Embryonic facial prominence (tissue), 1 donor: ENCODE measurements at regions not wholly inside any gene's neighbourhood (a gene's known extent, or its start where the extent isn't known, plus 50 kb on each side); places are given as distances from the start of the nearest gene placed in this dataset.

Experiments used
- DNase-seq: peaks from one replicate; pipeline ENCODE4 v3.0.0-alpha.2; 2016; ENCODE audit errors: extremely low spot score

- DNase-seq: no peak
Observed at GRCh38 chr14:89629383-89629782, 212.3 kb upstream of the FOXN3 start.

GRCh38 chr14:89628521-89628920, 211.5 kb upstream of the FOXN3 start:
- DNase-seq: no peak

GRCh38 chr14:89626233-89626806, 209.3 kb upstream of the FOXN3 start:
- no peak for DNase-seq

GRCh38 chr14:89625731-89626232, 208.7 kb upstream of the FOXN3 start:
- no peak for DNase-seq

GRCh38 chr14:89625244-89625713, 208.2 kb upstream of the FOXN3 start:
- DNase-seq: peak; percentile 63

GRCh38 chr14:89624500-89625156, 207.6 kb upstream of the FOXN3 start:
- no peak for DNase-seq

GRCh38 chr14:89621791-89622638, 205.0 kb upstream of the FOXN3 start:
- DNase-seq: no peak

GRCh38 chr14:89621009-89621421, 204.0 kb upstream of the FOXN3 start:
- no peak for DNase-seq

GRCh38 chr14:89620436-89620835, 203.4 kb upstream of the FOXN3 start:
- DNase-seq: no peak

- no peak for DNase-seq
Observed at GRCh38 chr14:89619596-89619995, 202.6 kb upstream of the FOXN3 start.

GRCh38 chr14:89618811-89619551, 201.9 kb upstream of the FOXN3 start:
- no peak for DNase-seq

GRCh38 chr14:89618330-89618708, 201.3 kb upstream of the FOXN3 start:
- DNase-seq: no peak

GRCh38 chr14:89617481-89618329, 200.7 kb upstream of the FOXN3 start:
- peak; percentile 53 for DNase-seq

- DNase-seq: peak; percentile 53
Observed at GRCh38 chr14:89616852-89617341, 199.9 kb upstream of the FOXN3 start.

GRCh38 chr14:89616425-89616824, 199.4 kb upstream of the FOXN3 start:
- DNase-seq: no peak

- no peak for DNase-seq
Observed at GRCh38 chr14:89615421-89615820, 198.4 kb upstream of the FOXN3 start.

GRCh38 chr14:89614009-89614691, 197.1 kb upstream of the FOXN3 start:
- DNase-seq: no peak

- no peak for DNase-seq
Observed at GRCh38 chr14:89613260-89614008, 196.4 kb upstream of the FOXN3 start.

- DNase-seq: no peak
Observed at GRCh38 chr14:89609500-89610100, 192.6 kb upstream of the FOXN3 start.
